ENCODE measurements at regions not wholly inside any gene's neighbourhood (a gene's known extent, or its start where the extent isn't known, plus 50 kb on each side); places are given as distances from the start of the nearest gene placed in this dataset.
A peak's percentile ranks its signal among the peaks of the same experiment; 100 is the strongest.

DNA sequence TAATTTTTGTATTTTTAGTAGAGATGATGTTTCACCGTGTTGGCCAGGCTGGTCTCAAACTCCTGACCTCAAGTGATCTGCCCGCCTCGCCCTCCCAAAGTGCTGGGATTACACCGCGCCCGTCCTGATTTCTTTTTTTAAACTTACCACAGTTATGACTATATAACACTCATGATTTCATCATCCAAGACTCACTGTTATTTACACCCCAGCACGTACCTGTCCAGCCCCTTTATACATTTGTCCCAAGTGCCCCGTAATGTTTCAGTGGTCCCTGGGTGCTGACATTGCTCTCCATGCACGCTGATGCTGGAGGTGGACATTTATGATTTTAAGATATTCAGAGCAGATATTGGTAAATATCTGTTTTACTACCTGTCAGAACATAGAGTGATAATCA is 219.9 kb upstream of the GMDS start:
- DNase-seq (ENCODE audit: low spot score) = no peak

DNA sequence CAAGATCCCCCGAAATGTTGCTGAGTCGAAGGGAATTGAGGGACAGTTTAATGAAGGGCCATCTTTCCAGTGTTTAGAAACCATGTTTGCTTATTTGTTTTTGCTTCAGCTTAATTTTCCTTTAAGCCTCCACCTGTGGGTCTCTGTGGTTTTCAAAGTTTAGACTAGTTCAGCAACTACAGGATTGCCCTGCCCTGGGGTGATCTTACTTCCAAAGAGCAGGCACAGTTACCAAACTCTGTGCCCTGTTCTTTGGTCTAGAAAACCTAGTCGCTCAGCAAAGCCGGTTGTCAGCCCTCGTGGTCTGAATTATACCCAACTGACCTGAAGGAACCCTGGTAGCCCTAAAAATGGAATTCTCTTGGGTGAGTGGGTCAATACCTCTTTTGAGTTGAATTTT is 219.2 kb upstream of the GMDS start:
- no peak for DNase-seq (ENCODE audit: low spot score)

DNA sequence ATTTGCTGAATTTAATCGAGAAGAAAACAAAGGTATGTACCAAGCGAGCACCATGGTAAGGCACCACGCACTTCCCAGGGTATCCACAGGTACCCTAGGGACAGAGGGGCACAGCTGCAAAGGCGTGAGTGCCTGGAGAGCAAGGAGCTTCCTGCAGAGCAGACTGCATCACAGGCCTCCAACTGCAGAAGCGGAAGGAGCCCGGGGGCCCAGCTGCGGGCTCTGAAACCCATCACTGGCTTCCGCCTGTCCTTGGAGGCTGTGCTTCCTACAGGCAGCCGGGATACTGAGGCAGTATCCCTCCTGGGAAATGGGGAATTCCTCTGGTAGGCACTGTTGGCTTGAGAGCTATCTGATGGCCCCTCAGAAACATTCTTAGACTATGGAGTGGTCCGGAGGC is 217.4 kb upstream of the GMDS start:
- DNase-seq (ENCODE audit: low spot score) = no peak

DNA sequence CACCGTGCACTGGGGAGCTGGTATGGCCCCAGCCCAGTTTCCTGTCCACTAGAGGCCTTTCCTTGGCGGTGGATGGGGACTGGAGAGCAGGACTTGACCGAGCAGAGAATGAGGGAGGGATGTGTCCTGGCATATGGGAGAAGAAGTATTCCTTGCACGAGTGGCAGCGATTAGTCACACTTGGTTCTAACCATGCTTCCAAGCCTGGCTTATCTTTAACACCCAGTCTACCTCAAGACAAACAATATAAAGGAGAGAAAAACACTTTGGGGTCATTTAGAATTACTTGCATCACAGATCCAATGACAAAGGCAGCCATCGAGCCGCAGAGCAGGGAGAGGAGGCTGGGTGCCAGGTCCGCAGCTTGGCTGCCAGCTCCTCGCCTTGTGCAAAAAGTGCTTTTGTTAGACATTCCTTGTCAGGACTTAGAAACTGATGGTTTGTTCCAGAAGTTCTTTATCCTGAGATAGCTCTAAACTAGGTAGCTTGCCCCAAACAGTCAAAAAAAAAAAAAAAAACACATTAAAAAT is 214.9 kb upstream of the GMDS start:
- DNase-seq (ENCODE audit: low spot score) = no peak

- no peak for DNase-seq (ENCODE audit: low spot score)
These were observed 208.8 kb upstream of the GMDS start for GRCh38 chr6:2454180-2454579.

GRCh38 chr6:2450546-2450945 is 205.1 kb upstream of the GMDS start:
- no peak for DNase-seq (ENCODE audit: low spot score)

DNA sequence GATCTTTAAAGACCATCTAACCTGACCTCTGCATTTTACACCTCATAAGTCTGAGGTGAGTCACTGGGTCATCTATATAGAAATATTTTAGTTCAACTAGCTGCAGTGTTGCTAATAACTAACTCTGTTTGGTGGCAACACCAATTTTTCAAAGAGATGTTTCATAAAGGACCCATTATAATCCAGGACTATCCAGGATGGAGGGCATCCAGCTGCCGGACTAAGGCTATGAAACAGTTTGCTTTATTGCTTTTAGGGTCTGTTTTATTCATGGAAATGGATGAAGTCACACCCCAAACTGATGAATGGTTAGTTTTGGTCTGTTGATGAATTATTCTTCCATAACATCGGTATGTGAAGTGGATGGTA is 204.2 kb upstream of the GMDS start:
- no peak for DNase-seq (ENCODE audit: low spot score)

DNA sequence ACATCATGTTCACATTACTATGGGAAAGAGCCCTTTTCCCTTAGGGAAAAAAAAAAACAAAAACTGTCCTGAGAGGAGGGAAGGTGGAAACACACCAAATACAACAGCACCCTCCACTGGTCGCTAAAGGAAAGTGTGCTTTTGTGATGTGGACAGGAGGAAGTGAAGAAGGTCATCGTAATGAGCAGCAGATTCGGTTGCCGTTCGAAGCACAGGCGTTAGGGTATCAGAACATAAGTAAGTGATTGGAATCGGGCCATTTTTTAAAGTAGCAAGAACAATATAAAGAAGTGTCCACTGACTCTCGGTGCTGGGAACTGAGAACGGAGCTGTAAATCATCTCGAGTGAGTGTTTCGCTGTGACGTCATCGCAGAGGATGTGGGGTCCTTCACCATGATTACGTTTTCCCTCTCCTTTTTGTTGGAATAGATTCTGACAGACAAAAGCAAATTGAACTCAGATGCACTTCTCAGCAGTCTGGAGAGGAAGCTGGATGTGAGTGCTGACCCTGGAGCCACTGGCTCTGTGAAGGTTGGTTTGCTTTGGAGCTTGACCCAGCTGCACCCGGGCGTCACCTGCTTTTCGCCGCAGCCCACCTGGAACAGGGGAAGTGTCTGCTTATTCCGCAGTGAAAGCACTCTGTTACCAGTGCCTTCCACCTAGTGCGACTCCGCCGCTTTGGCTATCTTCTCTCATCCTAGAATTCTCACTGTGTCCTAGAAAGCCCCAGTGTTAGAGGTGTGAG is 203.6 kb upstream of the GMDS start:
- DNase-seq (ENCODE audit: low spot score) = peak; percentile 56

DNA sequence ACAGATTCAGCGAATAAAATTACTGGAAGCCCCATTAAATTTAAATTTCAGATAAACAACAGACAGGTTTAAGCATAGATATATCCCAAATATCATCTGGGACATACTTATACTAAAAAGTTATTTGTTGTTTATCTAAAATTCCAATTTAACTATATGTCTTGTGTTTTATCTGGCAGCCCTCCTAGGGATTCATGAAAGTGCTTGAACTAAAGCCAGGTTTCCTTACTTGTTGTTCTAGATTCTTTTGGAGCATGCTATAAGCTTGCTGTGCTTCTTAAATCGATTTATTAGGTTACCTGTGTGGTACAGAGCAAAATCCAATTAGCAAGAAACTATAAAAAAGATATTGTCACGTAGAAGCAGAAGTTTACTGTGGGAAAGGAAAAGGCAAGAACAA is 202.5 kb upstream of the GMDS start:
- no peak for DNase-seq (ENCODE audit: low spot score)

- no peak for DNase-seq (ENCODE audit: low spot score)
These were observed 202.0 kb upstream of the GMDS start for GRCh38 chr6:2447318-2447920.

DNA sequence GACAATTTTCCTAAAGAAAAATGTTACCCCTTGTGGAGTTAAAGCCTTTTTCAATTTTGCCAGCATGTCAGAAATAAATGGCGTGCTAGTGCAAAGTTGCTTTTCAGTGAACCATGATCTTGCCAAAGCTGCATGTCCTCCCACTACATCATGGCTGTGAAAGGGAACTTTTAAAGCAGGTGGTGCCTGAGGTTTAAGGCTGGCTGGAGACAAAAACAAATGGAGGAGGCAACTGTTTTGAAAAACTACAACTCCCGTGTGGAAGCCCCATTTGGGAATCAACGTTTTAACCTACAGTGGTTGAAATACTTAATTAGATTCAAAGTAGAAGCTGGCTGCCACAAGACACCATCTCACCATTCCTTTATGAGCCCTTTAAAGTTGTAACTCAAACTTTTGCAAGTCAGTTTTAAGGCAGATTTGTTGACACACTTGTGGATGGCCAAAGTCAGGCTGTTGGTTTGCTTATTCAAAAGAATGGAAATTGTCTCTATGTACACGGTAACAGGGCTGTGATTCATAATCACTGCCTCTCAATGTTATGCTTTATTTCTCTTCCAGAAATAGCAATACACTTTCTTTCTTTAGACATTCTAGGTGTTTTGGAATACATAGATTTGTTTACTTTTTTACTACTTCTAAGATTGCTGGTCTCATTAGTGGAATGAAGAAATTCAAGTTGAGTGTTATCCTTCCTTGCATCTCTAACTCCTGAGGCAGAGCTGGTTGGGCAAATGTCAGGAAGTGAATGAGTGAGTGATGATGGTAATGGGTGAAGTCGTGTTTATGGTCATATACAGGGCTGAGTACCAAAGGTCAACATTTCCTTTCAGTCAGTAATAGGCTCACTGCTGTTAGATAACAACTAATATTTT is 196.4 kb upstream of the GMDS start:
- peak; percentile 55 for DNase-seq (ENCODE audit: low spot score)

- no peak for DNase-seq (ENCODE audit: low spot score)
These were observed 195.1 kb upstream of the GMDS start for GRCh38 chr6:2440516-2440915.

GRCh38 chr6:2439632-2440031 is 194.2 kb upstream of the GMDS start:
- no peak for DNase-seq (ENCODE audit: low spot score)

DNA sequence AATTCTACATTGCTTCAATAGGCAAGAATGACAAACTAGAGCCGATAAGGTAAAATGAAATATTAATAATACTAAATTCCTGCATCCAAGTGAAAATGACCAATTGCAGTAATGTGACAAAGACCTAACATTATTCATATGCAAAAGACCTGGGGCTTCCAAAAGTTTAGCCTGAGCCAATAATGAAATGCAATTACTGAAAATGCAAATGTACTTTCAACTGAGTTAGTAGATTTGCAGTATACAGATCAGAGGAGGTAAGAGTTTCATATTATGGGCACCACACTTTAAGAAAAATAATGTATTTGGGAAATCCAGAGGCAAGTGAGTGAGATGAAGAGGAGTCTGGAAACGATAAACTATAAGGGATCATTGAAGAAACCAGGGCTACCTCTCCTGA is 193.7 kb upstream of the GMDS start:
- no peak for DNase-seq (ENCODE audit: low spot score)

GRCh38 chr6:2436410-2437154 is 191.2 kb upstream of the GMDS start:
- no peak for DNase-seq (ENCODE audit: low spot score)

DNA sequence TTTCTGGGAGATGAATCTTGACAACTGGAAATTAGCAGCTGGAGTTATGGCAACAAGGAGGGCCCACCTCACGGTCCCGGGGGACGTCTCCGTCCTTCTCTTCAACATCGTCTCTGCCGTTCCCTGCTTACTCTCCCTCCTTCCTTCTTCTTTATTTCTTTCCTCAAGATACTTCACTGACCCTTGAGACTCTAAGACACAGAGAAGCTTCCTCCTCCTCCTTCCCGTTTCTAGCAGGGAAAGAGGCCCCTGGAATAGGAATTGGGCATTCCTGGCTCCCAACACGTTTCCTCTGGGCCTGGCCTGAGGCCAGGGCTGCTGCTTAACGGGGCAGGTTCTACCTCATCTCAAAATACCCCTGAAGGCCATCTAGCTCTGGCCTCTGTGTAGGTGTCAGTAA is 189.9 kb upstream of the GMDS start:
- no peak for DNase-seq (ENCODE audit: low spot score)

GRCh38 chr6:2434912-2435311 is 189.5 kb upstream of the GMDS start:
- DNase-seq (ENCODE audit: low spot score) = no peak

DNA sequence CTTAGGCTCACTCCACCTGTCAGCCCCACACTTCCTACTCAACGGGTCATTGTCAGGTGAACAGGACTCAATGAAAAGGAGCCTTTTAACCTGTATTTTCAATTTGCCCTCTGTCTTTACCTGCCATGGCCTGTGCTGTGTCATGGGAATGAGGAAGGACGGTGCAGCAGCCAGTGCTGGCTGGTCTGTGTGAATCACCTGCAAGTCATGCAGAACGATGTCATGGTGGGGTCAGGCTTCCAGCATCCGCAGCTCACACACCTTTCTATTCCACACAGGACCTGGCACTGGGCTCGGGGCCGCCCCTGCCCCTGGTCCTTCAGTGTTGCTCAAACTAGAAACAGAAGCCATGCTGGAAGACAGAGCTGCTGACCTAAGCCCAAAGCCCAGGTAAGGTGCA is 188.7 kb upstream of the GMDS start:
- DNase-seq (ENCODE audit: low spot score) = no peak

DNA sequence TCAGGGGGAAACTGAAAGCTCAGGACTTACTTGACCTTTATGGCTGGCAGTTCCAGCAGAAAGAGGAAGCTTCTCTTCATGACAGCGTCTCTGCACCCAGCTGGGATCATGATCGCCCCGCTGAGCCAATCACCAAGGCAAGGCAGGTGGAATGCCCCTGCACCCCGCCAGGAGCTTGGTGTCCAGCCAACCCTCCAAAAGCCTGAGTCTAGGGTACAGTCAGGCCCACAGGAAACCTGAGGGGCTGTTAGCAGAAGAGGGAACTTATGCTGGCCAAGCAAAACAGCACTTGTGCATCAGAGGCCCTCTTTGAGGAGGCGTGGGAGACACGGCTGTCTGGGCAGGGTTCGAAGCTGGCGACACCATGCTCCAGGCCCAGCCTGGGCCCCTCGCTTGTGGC is 188.3 kb upstream of the GMDS start:
- DNase-seq (ENCODE audit: low spot score) = no peak

GRCh38 chr6:2433266-2433665 is 187.9 kb upstream of the GMDS start:
- no peak for DNase-seq (ENCODE audit: low spot score)

GRCh38 chr6:2432292-2432691 is 186.9 kb upstream of the GMDS start:
- DNase-seq (ENCODE audit: low spot score) = no peak

- DNase-seq (ENCODE audit: low spot score) = no peak
These were observed 185.2 kb upstream of the GMDS start for GRCh38 chr6:2430612-2431011.

Data from HuH-7 (cell line).